Heart left ventricle (tissue), 16 donors: ENCODE measurements at regions not wholly inside any gene's neighbourhood (a gene's known extent, or its start where the extent isn't known, plus 50 kb on each side); places are given as distances from the start of the nearest gene placed in this dataset.

Experiments
- ATAC-seq, 4 donors: fragments of 200-7000 bp; cut with Tn5 transposase; one replicate each; pipeline ENCODE4 v1.9.1; 2020 to 2022; ENCODE audit warnings: moderate library complexity in 4 of 4, mild to moderate bottlenecking in 3 of 4, moderate number of reproducible peaks in 1 of 4
- DNase-seq, 5 donors: peaks; one replicate each; pipeline ENCODE4 v3.0.0-alpha.2; 2020
- H3K27ac ChIP-seq, 12 donors: fragments of 200-600 bp; sonication (generic) in 4 of 12; one replicate each; pipeline versions ENCODE4 v1.5.0 to v1.8.0; 2016 to 2022; ENCODE audit warnings: mild to moderate bottlenecking in 2 of 12
- H3K27me3 ChIP-seq, 9 donors: fragments of 200-600 bp; sonication (generic) in 2 of 9; one replicate each; pipeline versions ENCODE4 v1.5.1 to v1.8.0; 2016 to 2022; ENCODE audit warnings: mild to moderate bottlenecking in 3 of 9
- H3K36me3 ChIP-seq, 9 donors: fragments of 200-600 bp; sonication (generic) in 2 of 9; one replicate each; pipeline versions ENCODE4 v1.5.0 to v1.8.0; 2018 to 2022; ENCODE audit warnings: mild to moderate bottlenecking in 2 of 9
- H3K4me1 ChIP-seq, 12 donors: fragments of 200-600 bp; sonication (generic) in 4 of 12; one replicate each; pipeline versions ENCODE4 v1.5.0 to v1.8.0; 2016 to 2022; ENCODE audit warnings: mild to moderate bottlenecking in 3 of 12
- H3K4me3 ChIP-seq, 12 donors: fragments of 200-600 bp; sonication (generic) in 4 of 12; one replicate each; pipeline versions ENCODE4 v1.5.0 to v1.8.0; 2017 to 2022; ENCODE audit warnings: mild to moderate bottlenecking in 9 of 12, moderate library complexity in 4 of 12
- H3K9me3 ChIP-seq, 12 donors: fragments of 200-600 bp; sonication (generic) in 4 of 12; one replicate each; pipeline versions ENCODE4 v1.5.0 to v1.8.0; 2016 to 2022; ENCODE audit warnings: mild to moderate bottlenecking in 1 of 12
- POLR2A ChIP-seq, 2 donors: fragments of 450-650 bp; IDR thresholded peaks; one replicate each; pipeline ENCODE4 v1.6.1; 2017; ENCODE audit warnings: antibody characterized with exemption in 2 of 2, mild to moderate bottlenecking in 2 of 2, moderate library complexity in 2 of 2
- WGBS, 4 donors: extraction: QIAGEN DNeasy Blood & Tissue Kit in 2 of 4; methylation state at CpG; one replicate each; pipeline versions ENCODE4 v1.1.5 to v1.1.7; 2013 to 2018; 5-methylcytosine and 5-hydroxymethylcytosine counted together
- intact Hi-C, 10 donors: fragments of 100-400 bp; cut with DNase I; formaldehyde crosslinking; loops; one replicate each; pipeline versions ENCODE4 v1.11.1 to v1.14.2; 2022
- TF ChIP-seq, protein P1 (sequence below), 12 donors: fragments of 200-600 bp; sonication (generic) in 4 of 12; IDR thresholded peaks; one replicate each; pipeline versions ENCODE4 v1.5.0 to v1.8.0; 2018 to 2022; ENCODE audit warnings: antibody characterized with exemption in 12 of 12, mild to moderate bottlenecking in 5 of 12
- donor health status: ischemic (EF 13 %, LVEDD 7.1; RV severe dilation, severe dysfunction).
- donor health status: healthy with polysubstance abuse.
- donor health status: DM: no; HTN: yes; CAD: no.
- donor health status: DM: no; HTN: no; CAD: no.
- donor health status: ischemic (EF 25% LVEDD 6.9; RV normal size, moderate dysfunction).
- donor health status: ischemic (EF 25% LVEDD 5.7; RV mildly dilated, moderate dysfunction).
- donor health status: healthy.
- donor health status: DM: yes; HTN: yes; CAD: no.
- donor health status: ischemic (EF 35%, LVEDD 5.7; RV mildly dilated, moderate dysfunction).
- donor health status: nonischemic (EF 11% LVEDD 7.7; RV severe dilation, severe dysfunction).
- donor health status: DM: yes; HTN: yes; CAD: no.
- donor health status: PGD.
- donor health status: ischemic (EF 29% LVEDD 5.4; RV normal size, mild dysfunction).
- donor health status: nonischemic (EF 23%, LVEDD 6.1; RV moderate dilation, normal function).

DNA sequence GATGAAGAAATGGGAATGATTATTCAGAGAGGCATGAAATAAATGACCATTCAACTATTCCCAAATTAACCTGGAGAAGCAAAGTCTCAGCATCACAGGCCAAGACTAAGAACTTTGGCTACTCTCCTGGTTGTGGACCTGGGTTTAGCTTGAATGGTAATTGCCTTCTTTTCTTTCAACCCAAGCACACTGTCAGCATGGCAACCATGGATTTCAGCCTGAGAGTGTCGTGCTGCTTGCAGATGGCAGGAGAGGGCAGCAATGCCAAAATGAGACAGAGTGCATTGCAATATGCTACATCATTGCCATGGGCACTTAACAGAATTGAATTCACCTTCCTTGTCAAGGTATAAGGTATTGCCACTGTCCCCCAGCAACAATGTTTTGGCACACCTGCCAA lies 767.2 kb downstream of the REEP3 start:
- Histone ChIP-seq H3K9me3 (no peaks in the 10 kb centered on the region), H3K4me1 (no peaks in the 10 kb centered on the region), H3K27ac (no peak overlapping the region), H3K27me3 (no peaks in the 10 kb centered on the region), H3K36me3 (no peaks in the 10 kb centered on the region), H3K4me3 (no peak overlapping the region)
- DNase-seq (no peak), ATAC-seq (no peak)
- TF ChIP-seq POLR2A (IDR thresholded peaks at IDR 0.05) = no peak
- TF ChIP-seq, protein P1, sequence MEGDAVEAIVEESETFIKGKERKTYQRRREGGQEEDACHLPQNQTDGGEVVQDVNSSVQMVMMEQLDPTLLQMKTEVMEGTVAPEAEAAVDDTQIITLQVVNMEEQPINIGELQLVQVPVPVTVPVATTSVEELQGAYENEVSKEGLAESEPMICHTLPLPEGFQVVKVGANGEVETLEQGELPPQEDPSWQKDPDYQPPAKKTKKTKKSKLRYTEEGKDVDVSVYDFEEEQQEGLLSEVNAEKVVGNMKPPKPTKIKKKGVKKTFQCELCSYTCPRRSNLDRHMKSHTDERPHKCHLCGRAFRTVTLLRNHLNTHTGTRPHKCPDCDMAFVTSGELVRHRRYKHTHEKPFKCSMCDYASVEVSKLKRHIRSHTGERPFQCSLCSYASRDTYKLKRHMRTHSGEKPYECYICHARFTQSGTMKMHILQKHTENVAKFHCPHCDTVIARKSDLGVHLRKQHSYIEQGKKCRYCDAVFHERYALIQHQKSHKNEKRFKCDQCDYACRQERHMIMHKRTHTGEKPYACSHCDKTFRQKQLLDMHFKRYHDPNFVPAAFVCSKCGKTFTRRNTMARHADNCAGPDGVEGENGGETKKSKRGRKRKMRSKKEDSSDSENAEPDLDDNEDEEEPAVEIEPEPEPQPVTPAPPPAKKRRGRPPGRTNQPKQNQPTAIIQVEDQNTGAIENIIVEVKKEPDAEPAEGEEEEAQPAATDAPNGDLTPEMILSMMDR (IDR thresholded peaks at IDR 0.05) = no peak
- intact Hi-C loops = no loop called here
- 72 to 100% (median 88%) methylated on average over 1 of the region's 1 CpG for WGBS, 4 donors

DNA sequence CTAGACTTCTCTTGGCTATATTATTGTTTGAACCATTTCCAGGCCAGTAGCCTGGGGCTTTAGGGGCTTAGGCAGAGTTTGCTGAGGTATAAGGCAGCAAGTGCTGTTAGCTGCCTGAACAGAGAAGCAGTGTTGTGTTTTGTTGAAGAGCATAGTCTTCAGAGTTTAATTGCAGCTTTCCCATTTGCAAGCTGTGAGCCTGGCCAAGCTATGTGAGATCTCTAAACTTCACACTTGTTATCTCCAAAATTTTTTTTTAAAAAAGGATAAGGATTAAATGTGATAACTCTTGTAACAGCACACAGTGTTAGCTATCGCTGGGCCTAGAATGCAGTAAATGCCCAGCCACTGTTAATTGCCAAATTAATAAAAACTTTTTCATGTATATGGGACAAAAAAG lies 782.4 kb downstream of the REEP3 start:
- intact Hi-C loops = no loop called here
- Histone ChIP-seq H3K36me3 (no peaks in the 10 kb centered on the region), H3K27me3 (no peaks in the 10 kb centered on the region), H3K4me1 (no peaks in the 10 kb centered on the region), H3K27ac (no peak overlapping the region), H3K9me3 (no peaks in the 10 kb centered on the region), H3K4me3 (no peak overlapping the region)
- TF ChIP-seq POLR2A (IDR thresholded peaks at IDR 0.05) = no peak
- TF ChIP-seq, protein P1 (IDR thresholded peaks at IDR 0.05) = no peak
- WGBS, 4 donors = 70 to 81% (median 79%) methylated on average over 1 of the region's 1 CpG
- DNase-seq (no peak), ATAC-seq (no peak)

DNA sequence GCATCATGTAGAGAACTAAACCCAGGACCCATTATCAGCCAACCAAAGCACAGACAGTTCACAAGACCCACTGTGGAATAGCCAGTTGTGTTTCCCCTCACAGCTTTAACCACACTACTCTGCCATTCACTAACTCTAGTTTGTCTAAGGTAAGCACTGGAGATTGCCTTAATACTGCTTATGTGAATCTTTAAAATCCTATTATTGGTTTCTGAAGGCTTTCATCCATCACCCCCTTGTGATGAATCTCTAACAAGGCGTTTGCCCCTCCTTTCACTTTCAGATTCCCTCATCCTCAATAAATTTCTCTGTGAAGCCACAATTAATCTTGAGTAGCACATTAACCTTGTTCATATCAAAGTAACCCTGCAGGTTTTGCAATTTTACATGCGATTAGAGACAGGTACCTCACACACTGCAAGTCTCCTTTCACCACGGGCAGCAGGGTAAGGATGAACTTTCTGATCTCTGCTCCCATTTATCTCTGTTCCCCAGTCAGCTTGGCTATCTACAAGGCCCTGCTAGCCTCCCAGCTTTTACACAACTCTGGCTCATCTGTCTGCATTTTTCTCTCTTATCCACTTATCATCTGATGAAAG lies 785.6 kb downstream of the REEP3 start:
- Histone ChIP-seq H3K27me3 (no peaks in the 10 kb centered on the region), H3K27ac (no peak overlapping the region), H3K36me3 (no peaks in the 10 kb centered on the region), H3K4me3 (no peak overlapping the region), H3K4me1 (no peaks in the 10 kb centered on the region), H3K9me3 (no peaks in the 10 kb centered on the region)
- no peak for DNase-seq
- no peak for TF ChIP-seq POLR2A (IDR thresholded peaks at IDR 0.05)
- TF ChIP-seq, protein P1 (IDR thresholded peaks at IDR 0.05) = no peak
- WGBS, 4 donors = 37 to 47% (median 39%) methylated on average over 3 of the region's 3 CpGs
- intact Hi-C loops = no loop called here
- no peak for ATAC-seq

DNA sequence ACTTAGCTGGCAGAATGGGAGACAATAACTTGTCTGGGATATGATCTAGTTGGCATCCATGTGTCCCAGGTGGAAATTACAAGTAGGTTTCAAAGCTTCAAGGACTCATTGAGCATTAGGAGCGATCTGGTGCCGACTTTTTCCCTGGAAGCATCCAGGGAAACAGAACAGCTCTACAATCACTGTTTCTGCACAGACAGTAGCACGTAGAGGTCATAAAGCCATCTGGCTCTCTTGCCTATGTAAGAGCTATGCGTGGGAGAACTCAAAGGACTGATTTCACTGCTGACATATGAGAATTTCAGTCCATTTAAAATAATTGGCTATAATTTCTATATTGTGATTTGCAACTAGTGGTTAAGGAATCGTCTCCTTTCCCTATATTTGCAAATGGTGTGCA lies 791.7 kb downstream of the REEP3 start:
- no peaks in the 10 kb centered on the region for H3K36me3 ChIP-seq
- no peak overlapping the region for H3K4me3 ChIP-seq
- H3K9me3 ChIP-seq = no peaks in the 10 kb centered on the region
- no peak for TF ChIP-seq POLR2A (IDR thresholded peaks at IDR 0.05)
- TF ChIP-seq, protein P1 (IDR thresholded peaks at IDR 0.05) = no peak
- DNase-seq = no peak
- H3K27ac ChIP-seq = no peak overlapping the region
- WGBS, 4 donors = 15 to 32% (median 29%) methylated on average over 5 of the region's 5 CpGs
- intact Hi-C loops = no loop called here
- no peaks in the 10 kb centered on the region for H3K27me3 ChIP-seq
- no peak for ATAC-seq
- H3K4me1 ChIP-seq = no peaks in the 10 kb centered on the region
